SK-N-SH (cell line): ENCODE measurements at regions not wholly inside any gene's neighbourhood (a gene's known extent, or its start where the extent isn't known, plus 50 kb on each side); places are given as distances from the start of the nearest gene placed in this dataset.

Source experiments
- CTCF ChIA-PET: fragments of 300-600, 350-600 bp; formaldehyde crosslinking; extraction: SDS; loops from one replicate; lab custom pipeline; 2021; lab: Yijun Ruan, JAX
- POLR2A ChIA-PET: fragments of 350-600 bp; sonication (Branson Sonifier 250); formaldehyde crosslinking; extraction: SDS; loops from one replicate; lab custom pipeline; 2020; ENCODE audit warnings: antibody characterized with exemption, inconsistent platforms; lab: Yijun Ruan, JAX
- DNase-seq: peaks from one replicate; pipeline ENCODE4 v3.0.0; 2012
- H2AFZ ChIP-seq: fragments of 200-600 bp; sonication (generic); 2 replicates; pipeline ENCODE4 v1.8.1; 2016; ENCODE audit warnings: antibody characterized with exemption, mild to moderate bottlenecking, low read depth
- H3F3A ChIP-seq: fragments of 200-600 bp; sonication (generic); replicated peaks from 2 replicates; pipeline ENCODE3; 2016; ENCODE audit warnings: antibody characterized with exemption, mild to moderate bottlenecking; ENCODE audit not compliant: insufficient read depth
- H3K27ac ChIP-seq, 2 experiments: fragments of 200-500 bp in 1 of 2; fragments of 200-600 bp in 1 of 2; sonication (Bioruptor generic) in 1 of 2; sonication (generic), shearing (Covaris generic) in 1 of 2; 2 replicates each; pipeline versions ENCODE4 v1.5.1 to v1.6.1; 2014 to 2016; ENCODE audit warnings: low read depth in 2 of 2, inconsistent platforms in 1 of 2, low read length in 1 of 2, mild to moderate bottlenecking in 1 of 2, mixed read lengths in 1 of 2
- H3K27me3 ChIP-seq: fragments of 200-600 bp; sonication (generic), shearing (Covaris generic); 2 replicates; pipeline ENCODE4 v1.6.1; 2016; ENCODE audit warnings: mixed run types; ENCODE audit not compliant: insufficient read depth
- H3K36me3 ChIP-seq, 2 experiments: fragments of 200-500 bp in 1 of 2; fragments of 200-600 bp in 1 of 2; sonication (Bioruptor generic) in 1 of 2; sonication (generic) in 1 of 2; replicated peaks in 1 of 2; 2 replicates each; pipeline versions ENCODE3 to v1.5.1; 2014 to 2016; ENCODE audit warnings: low read length in 1 of 2, mild to moderate bottlenecking in 1 of 2; ENCODE audit not compliant: insufficient read depth in 2 of 2, control insufficient read depth in 1 of 2
- H3K4me1 ChIP-seq, 2 experiments: fragments of 200-500 bp in 1 of 2; fragments of 200-600 bp in 1 of 2; sonication (Bioruptor generic) in 1 of 2; sonication (generic), shearing (Covaris generic) in 1 of 2; 2 replicates each; pipeline versions ENCODE4 v1.5.1 to v1.6.1; 2014 to 2016; ENCODE audit warnings: low read depth in 1 of 2, low read length in 1 of 2, mixed run types in 1 of 2; ENCODE audit not compliant: insufficient read depth in 2 of 2, control insufficient read depth in 1 of 2
- H3K4me2 ChIP-seq: fragments of 200-600 bp; sonication (generic), shearing (Covaris generic); 2 replicates; pipeline ENCODE4 v1.6.1; 2017; ENCODE audit warnings: mixed run types
- H3K4me3 ChIP-seq, 2 experiments: fragments of 200-500 bp in 1 of 2; fragments of 200-600 bp in 1 of 2; sonication (Bioruptor generic) in 1 of 2; sonication (generic), shearing (Covaris generic) in 1 of 2; 2 replicates each; pipeline versions ENCODE4 v1.5.1 to v1.8.1; 2014 to 2016; ENCODE audit warnings: low read depth in 2 of 2, inconsistent platforms in 1 of 2, low read length in 1 of 2, mild to moderate bottlenecking in 1 of 2, mixed read lengths in 1 of 2, moderate library complexity in 1 of 2
- H3K79me2 ChIP-seq: fragments of 200-600 bp; sonication (generic); 2 replicates; pipeline ENCODE4 v1.8.1; 2017; ENCODE audit warnings: mild to moderate bottlenecking; ENCODE audit not compliant: insufficient read depth
- H3K9ac ChIP-seq: fragments of 200-600 bp; sonication (generic); 2 replicates; pipeline ENCODE4 v1.6.1; 2017; ENCODE audit warnings: mixed run types
- H3K9me2 ChIP-seq: fragments of 200-600 bp; sonication (generic); 2 replicates; pipeline ENCODE4 v1.6.1; 2017; ENCODE audit warnings: mixed run types
- H3K9me3 ChIP-seq: fragments of 200-600 bp; sonication (generic); 2 replicates; pipeline ENCODE4 v1.6.1; 2017; ENCODE audit warnings: mixed run types, mild to moderate bottlenecking, moderate library complexity
- H4K20me1 ChIP-seq: fragments of 200-600 bp; sonication (generic); 2 replicates; pipeline ENCODE4 v1.6.1; 2017; ENCODE audit warnings: mild to moderate bottlenecking, mixed run types; ENCODE audit not compliant: insufficient read depth
- EZH2phosphoT487 ChIP-seq: fragments of 200-600 bp; sonication (generic); IDR thresholded peaks from 2 replicates; pipeline ENCODE4 v1.6.1; 2017; ENCODE audit warnings: low read depth, mixed run types, mild to moderate bottlenecking, antibody characterized with exemption, moderate library complexity, borderline replicate concordance
- GATA2 ChIP-seq: sonication (generic); formaldehyde crosslinking; IDR thresholded peaks from 2 replicates; pipeline ENCODE4 v1.5.0; 2020; ENCODE audit warnings: mild to moderate bottlenecking, missing genetic modification reagents
- JUND ChIP-seq: IDR thresholded peaks from 2 replicates; pipeline ENCODE4 v1.4.0; 2012
- NFIC ChIP-seq: IDR thresholded peaks from 2 replicates; pipeline ENCODE4 v1.4.0; 2012; ENCODE audit warnings: borderline replicate concordance
- PBX3 ChIP-seq: IDR thresholded peaks from 2 replicates; pipeline ENCODE4; 2012
- POLR2AphosphoS5 ChIP-seq: IDR thresholded peaks from 2 replicates; pipeline ENCODE4 v1.6.1; 2012; ENCODE audit warnings: low read depth, low read length
- RAD21 ChIP-seq: IDR thresholded peaks from 2 replicates; pipeline ENCODE4 v1.6.1; 2012; ENCODE audit warnings: mild to moderate bottlenecking, low read length
- RXRA ChIP-seq: IDR thresholded peaks from 2 replicates; pipeline ENCODE4 v1.4.0; 2012; ENCODE audit warnings: low read depth, mild to moderate bottlenecking, borderline replicate concordance
- SMC3 ChIP-seq: IDR thresholded peaks from 2 replicates; pipeline ENCODE4 v1.6.1; 2012; ENCODE audit warnings: low read depth, low read length, improper control_type of control experiment
- TCF12 ChIP-seq: IDR thresholded peaks from 2 replicates; pipeline ENCODE4 v1.4.0; 2012
- TEAD4 ChIP-seq: IDR thresholded peaks from 2 replicates; pipeline ENCODE4 v1.4.0; 2012; ENCODE audit warnings: mild to moderate bottlenecking, borderline replicate concordance; ENCODE audit not compliant: insufficient read depth
- WGBS: methylation state at CpG from one replicate; pipeline ENCODE4 v1.1.6; 2017; ENCODE audit warnings: low lambda C conversion rate; 5-methylcytosine and 5-hydroxymethylcytosine counted together
- TF ChIP-seq, protein P1 (sequence below): IDR thresholded peaks from 2 replicates; pipeline ENCODE4 v1.4.0; 2012; ENCODE audit warnings: low read depth, borderline replicate concordance

DNA sequence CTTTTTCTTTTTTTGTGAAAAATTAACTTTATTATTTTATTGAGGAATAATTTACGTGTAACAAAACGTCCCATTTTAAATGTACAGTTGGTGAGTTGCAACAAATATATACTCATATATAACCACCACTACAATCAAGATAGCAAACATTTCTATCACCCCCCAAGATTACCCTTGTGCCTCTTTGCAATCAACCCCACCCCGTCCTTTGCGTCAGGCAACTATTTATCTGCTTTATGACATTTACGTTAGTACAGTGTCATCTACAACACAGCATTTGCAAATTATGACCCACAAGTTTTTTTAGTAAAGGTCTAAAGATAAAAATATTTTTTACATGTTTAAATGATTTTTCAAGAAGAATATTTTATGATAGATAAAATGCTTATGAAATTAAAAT lies 485.6 kb upstream of the SOX9 start:
- Histone ChIP-seq H3K4me1 (peaks cover 11 to 33% of the 10 kb centered on the region in 2 experiments), H4K20me1 (no peaks in the 10 kb centered on the region), H3K9me2 (no peaks in the 10 kb centered on the region), H2AFZ (no peak overlapping the region), H3K27me3 (no peaks in the 10 kb centered on the region), H3K36me3 (no peaks in the 10 kb centered on the region), H3K9me3 (no peaks in the 10 kb centered on the region), H3K4me2 (no peak overlapping the region), H3F3A (peaks cover 31% of the 10 kb centered on the region), H3K4me3 (no peak overlapping the region), H3K79me2 (no peaks in the 10 kb centered on the region), H3K27ac (no peak overlapping the region), H3K9ac (no peak overlapping the region)
- TF ChIP-seq JUND (no peak), GATA2 (CRISPR knock-in tag) (no peak), TCF12 (no peak), TEAD4 (no peak), EZH2phosphoT487 (no peak)
- TF ChIP-seq, protein P1, sequence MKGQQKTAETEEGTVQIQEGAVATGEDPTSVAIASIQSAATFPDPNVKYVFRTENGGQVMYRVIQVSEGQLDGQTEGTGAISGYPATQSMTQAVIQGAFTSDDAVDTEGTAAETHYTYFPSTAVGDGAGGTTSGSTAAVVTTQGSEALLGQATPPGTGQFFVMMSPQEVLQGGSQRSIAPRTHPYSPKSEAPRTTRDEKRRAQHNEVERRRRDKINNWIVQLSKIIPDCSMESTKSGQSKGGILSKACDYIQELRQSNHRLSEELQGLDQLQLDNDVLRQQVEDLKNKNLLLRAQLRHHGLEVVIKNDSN = no peak
- no peak for DNase-seq
- WGBS = 93% methylated on average over 5 of the region's 5 CpGs
- CTCF ChIA-PET = interaction anchor here (1.1 kb wide), 1 partner anchor 468 kb away, joined by 3 read pairs; no protein-coding TSS in a partner anchor
- POLR2A ChIA-PET = no interaction called here

DNA sequence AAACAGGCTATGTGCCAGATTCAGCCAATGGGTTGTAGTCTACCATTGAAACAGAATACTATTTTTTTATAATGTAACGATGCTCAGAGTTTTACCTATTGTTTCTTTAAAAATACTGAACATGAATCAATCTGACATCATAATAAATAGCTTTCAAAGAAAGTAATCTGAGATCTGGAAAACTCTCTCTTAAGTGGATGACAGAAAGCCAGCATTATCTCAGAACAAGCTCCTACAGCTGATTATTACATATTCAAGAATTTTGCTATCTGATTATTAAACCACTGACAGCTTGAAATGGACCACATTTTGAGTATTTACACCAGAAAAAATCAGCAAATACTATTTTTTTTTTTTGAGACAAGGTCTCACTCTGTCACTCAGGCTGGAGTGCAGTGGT lies 484.2 kb upstream of the SOX9 start:
- H3K4me2 ChIP-seq = no peak overlapping the region
- DNase-seq = no peak
- TF ChIP-seq JUND (0 out of 2 replicates have a peak, but pooled peaks have one; percentile 31), PBX3 (peak; percentile 72), TEAD4 (0 out of 2 replicates have a peak, but pooled peaks have one; percentile 20), RAD21 (no peak), GATA2 (CRISPR knock-in tag) (no peak), SMC3 (no peak), RXRA (no peak), POLR2AphosphoS5 (no peak), TCF12 (peak; percentile 60), NFIC (peak; percentile 33)
- TF ChIP-seq, all 33 proteins: peak for 5
- Histone ChIP-seq H3K27me3 (no peaks in the 10 kb centered on the region), H3K9me3 (no peaks in the 10 kb centered on the region), H3F3A (peaks cover 19% of the 10 kb centered on the region), H4K20me1 (no peaks in the 10 kb centered on the region), H3K79me2 (no peaks in the 10 kb centered on the region), H2AFZ (no peak overlapping the region), H3K4me3 (no peak overlapping the region), H3K9ac (no peak overlapping the region), H3K27ac (no peak overlapping the region), H3K36me3 (no peaks in the 10 kb centered on the region), H3K9me2 (no peaks in the 10 kb centered on the region), H3K4me1 (peaks cover 11 to 21% of the 10 kb centered on the region in 2 experiments)
- POLR2A ChIA-PET = no interaction called here
- 62% methylated on average over 1 of the region's 1 CpG for WGBS
- CTCF ChIA-PET = interaction anchor here (0.7 kb wide), 1 partner anchor 1068 kb away, joined by 4 read pairs; no protein-coding TSS in a partner anchor
